OCI-LY1 (cell line): ENCODE measurements at regions not wholly inside any gene's neighbourhood (a gene's known extent, or its start where the extent isn't known, plus 50 kb on each side); places are given as distances from the start of the nearest gene placed in this dataset.

Experiments used
- CTCF ChIP-seq: fragments of 200-600 bp; sonication (generic), shearing (Covaris generic); IDR thresholded peaks from 2 replicates; pipeline ENCODE4 v1.5.1; 2017; ENCODE audit warnings: mild to moderate bottlenecking, antibody characterized with exemption, low read length, moderate library complexity, mixed read lengths
- EZH2 ChIP-seq: fragments of 200-600 bp; sonication (generic), shearing (Covaris generic); IDR thresholded peaks from 2 replicates; pipeline ENCODE4 v1.8.0; 2017; ENCODE audit warnings: borderline replicate concordance, mixed run types, mild to moderate bottlenecking, antibody characterized with exemption, low read length, moderate library complexity, mixed read lengths

DNA sequence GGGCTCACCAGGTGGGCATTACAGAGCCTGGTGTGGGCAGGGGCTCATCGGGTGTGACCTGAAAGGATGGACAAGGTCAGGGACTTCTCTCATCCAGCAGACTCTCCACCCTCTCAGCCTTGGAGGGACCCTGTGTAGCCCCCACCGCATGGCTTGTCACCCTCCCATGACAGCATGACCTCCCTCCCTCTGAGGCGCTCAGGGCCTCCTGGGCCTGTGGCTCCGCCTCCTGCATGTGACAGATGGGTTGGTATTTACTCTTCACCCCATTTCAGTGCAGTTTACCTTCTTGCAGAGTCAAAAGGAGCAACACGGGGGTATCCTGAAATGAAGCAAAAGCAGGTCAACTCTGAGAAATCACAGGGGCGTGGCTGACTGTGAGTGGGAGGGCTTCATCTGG lies 298.6 kb upstream of the AJAP1 start:
- TF ChIP-seq CTCF (no peak), EZH2 (no peak)
